Hematopoietic multipotent progenitor cell treated with erythropoietin and hydrocortisone succinate and interleukin-3 and kit ligand, for 4 days (in vitro differentiated cells): ENCODE measurements at regions not wholly inside any gene's neighbourhood (a gene's known extent, or its start where the extent isn't known, plus 50 kb on each side); places are given as distances from the start of the nearest gene placed in this dataset.
"Not testable (repeated sequence)": the region's sequence is repeated elsewhere in the genome, so short reads cannot be mapped to it uniquely, and the experiment has no call there.

ENCODE experiments used
- DNase-seq: peaks from one replicate; pipeline ENCODE4 v3.0.0-alpha.2; 2015

- no peak for DNase-seq
These were observed 696.7 kb upstream of the TBX3 start for GRCh38 chr12:115380546-115381120.

- DNase-seq = no peak
These were observed 694.3 kb upstream of the TBX3 start for GRCh38 chr12:115378291-115378690.

GRCh38 chr12:115377779-115378178 lies 693.8 kb upstream of the TBX3 start:
- no peak for DNase-seq

- no peak for DNase-seq
These were observed 693.3 kb upstream of the TBX3 start for GRCh38 chr12:115377230-115377629.

GRCh38 chr12:115375186-115375991 lies 691.4 kb upstream of the TBX3 start:
- DNase-seq = no peak

GRCh38 chr12:115374480-115375185 lies 690.7 kb upstream of the TBX3 start:
- DNase-seq = no peak

- no peak for DNase-seq
These were observed 687.7 kb upstream of the TBX3 start for GRCh38 chr12:115371711-115372110.

- no peak for DNase-seq
These were observed 686.7 kb upstream of the TBX3 start for GRCh38 chr12:115370650-115371049.

- no peak for DNase-seq
These were observed 686.2 kb upstream of the TBX3 start for GRCh38 chr12:115370207-115370606.

GRCh38 chr12:115366277-115366676 lies 682.3 kb upstream of the TBX3 start:
- DNase-seq = not testable (repeated sequence)

- DNase-seq = not testable (repeated sequence)
These were observed 681.8 kb upstream of the TBX3 start for GRCh38 chr12:115365765-115366164.

- no peak for DNase-seq
These were observed 680.9 kb upstream of the TBX3 start for GRCh38 chr12:115364921-115365320.

GRCh38 chr12:115362339-115362976 lies 678.5 kb upstream of the TBX3 start:
- DNase-seq = no peak

- DNase-seq = no peak
These were observed 673.7 kb upstream of the TBX3 start for GRCh38 chr12:115357681-115358080.

GRCh38 chr12:115355301-115355700 lies 671.3 kb upstream of the TBX3 start:
- DNase-seq = no peak

GRCh38 chr12:115354007-115354890 lies 670.3 kb upstream of the TBX3 start:
- DNase-seq = no peak

GRCh38 chr12:115353467-115353866 lies 669.5 kb upstream of the TBX3 start:
- no peak for DNase-seq

- DNase-seq = no peak
These were observed 667.6 kb upstream of the TBX3 start for GRCh38 chr12:115351514-115352077.

GRCh38 chr12:115349711-115350110 lies 665.7 kb upstream of the TBX3 start:
- DNase-seq = no peak

GRCh38 chr12:115348301-115348700 lies 664.3 kb upstream of the TBX3 start:
- DNase-seq = no peak

- DNase-seq = no peak
These were observed 659.6 kb upstream of the TBX3 start for GRCh38 chr12:115343601-115344000.

- DNase-seq = no peak
These were observed 659.0 kb upstream of the TBX3 start for GRCh38 chr12:115343008-115343407.
